GM19397 (cell line): ENCODE measurements at regions not wholly inside any gene's neighbourhood (a gene's known extent, or its start where the extent isn't known, plus 50 kb on each side); places are given as distances from the start of the nearest gene placed in this dataset.
A peak's percentile ranks its signal among the peaks of the same experiment; 100 is the strongest.

ENCODE experiments used
- ATAC-seq: cut with Tn5 transposase; IDR thresholded peaks from one replicate; pipeline ENCODE4 v1.9.1; 2021; ENCODE audit warnings: mild to moderate bottlenecking, moderate library complexity; ENCODE audit not compliant: unreplicated experiment

DNA sequence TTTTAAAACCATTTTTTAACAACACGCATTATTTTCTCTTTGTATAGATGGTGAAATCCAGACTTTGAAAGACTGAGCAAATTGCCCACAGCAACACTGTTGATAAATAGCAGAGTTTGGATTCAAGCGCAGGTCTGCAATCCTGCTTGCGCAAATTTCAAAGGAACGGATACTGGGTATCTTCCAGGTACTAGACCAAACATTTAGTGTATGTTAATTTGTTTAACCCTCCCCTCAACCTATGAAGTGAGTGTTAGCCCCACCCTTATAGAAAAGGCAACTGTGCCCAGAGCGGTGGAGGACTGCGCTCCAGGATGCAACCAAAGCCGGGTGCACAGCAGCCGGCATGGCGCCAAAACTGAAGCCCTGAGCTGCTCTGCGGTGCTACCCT is 103.8 kb downstream of the CPN2 start:
- no peak for ATAC-seq

DNA sequence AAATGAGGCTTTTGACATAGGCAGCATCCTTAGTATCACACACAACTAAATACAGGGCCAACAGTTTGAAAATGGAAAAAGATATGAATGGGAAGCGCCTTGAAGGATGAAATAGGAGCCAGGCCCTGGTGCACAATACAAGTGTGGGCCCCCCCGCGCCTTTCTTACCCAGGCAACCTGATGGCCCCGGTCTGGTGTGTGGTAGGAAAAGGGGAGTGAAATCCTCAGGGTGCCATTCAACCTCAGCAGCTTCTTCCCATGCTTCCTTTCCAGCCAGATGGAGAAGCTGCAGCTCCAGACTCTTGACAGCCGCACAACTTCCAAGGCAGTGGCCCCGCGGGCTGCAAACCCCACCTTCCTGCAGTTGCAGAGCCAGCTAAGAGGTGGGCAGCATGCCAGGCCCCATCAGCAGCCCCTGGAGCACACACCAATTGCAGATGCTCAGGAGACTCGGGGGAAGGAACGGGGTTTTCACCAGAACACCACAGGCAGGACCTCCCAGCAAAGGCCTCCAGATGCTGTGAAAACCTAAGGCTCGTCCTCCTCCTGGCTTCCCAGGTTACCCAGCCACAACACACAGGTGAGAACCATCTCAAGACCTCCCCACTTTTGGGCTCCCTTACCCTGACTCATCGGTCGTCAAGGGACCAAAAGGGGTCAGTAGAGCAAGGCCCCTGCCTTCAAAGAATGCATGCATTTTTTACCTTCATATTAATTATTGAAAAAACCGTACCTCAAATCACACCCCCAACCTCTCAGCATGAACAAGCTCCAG is 101.6 kb downstream of the CPN2 start:
- no peak for ATAC-seq

DNA sequence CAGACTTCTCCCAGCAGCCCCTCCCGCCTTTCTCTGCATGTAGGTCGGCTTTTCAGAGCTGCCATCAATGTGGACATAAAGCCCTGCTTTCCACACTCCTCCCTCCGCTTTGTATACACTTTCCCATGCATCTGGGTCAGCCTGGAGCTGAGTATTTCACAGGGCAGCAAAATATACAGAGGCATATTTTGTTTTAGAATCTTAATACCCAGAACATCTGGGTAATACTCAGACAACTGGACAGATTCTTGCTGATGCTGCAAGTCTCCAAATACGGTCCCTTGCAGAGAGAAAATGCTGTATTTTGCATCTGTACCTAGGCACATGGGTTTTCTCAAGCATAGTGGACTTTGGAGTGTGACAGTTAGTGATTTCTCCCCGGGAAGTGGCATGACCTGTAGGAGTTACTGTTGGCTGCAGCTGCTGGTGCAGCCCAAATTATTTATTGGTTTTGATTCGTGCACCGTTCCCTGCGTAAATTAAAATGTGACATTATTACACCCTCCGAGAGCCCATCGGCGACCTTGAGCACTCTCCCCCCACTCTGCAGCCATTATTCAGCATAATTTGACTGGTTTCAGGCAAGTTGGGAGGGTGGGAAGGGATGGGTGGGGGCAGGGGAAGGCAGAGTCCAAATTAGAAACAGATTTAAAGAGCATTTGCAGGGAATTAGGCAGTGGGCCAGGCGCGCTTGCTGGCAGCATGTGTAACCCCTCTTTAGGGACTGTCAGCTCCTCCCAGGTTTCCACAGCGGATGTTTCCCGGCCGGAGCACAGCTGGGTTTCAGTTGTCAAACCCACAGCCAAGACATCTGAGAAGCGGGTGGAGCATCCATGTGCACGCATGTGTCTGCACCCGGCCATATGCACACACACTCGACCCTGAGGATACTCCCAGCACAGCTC is 100.8 kb downstream of the CPN2 start:
- ATAC-seq: no peak

DNA sequence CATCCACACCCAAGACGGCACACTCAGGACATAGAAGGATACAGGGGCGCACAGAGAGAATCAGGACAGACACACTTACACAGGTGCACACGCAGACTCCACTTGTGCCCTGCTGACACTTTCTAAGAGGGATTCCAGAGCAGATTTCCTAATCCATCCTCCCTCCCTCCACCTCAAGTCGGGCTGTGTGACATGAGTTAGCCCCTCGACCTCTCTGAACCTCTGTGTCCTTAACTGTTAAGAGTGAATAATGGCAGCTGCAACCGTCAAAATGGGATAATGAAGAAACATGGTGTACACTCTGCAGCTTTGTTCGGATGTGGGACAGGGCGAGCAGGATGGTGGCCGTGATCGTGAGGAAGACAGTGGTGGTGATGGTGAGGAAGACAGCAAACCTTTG is 100.1 kb downstream of the CPN2 start:
- ATAC-seq: no peak

DNA sequence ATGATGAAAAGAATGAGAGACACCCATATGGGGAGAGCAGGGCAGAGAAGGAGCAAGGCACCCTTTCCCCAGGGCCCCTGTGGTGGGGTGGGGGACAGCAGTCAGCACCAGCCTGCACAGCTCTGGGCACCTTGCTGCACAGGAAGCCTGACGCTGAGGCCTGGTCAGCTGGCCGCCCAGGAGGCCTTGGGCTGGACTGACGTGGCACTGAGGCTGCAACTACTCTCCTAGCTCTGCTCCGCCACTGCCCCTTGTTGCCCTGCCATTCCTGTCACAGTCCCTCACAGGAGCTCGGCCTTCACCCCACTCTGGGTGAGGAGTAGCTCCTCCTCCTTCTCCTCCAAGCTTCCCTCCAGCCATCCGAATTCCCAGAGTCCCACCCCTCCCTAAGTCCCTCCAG is 99.7 kb downstream of the CPN2 start:
- no peak for ATAC-seq

DNA sequence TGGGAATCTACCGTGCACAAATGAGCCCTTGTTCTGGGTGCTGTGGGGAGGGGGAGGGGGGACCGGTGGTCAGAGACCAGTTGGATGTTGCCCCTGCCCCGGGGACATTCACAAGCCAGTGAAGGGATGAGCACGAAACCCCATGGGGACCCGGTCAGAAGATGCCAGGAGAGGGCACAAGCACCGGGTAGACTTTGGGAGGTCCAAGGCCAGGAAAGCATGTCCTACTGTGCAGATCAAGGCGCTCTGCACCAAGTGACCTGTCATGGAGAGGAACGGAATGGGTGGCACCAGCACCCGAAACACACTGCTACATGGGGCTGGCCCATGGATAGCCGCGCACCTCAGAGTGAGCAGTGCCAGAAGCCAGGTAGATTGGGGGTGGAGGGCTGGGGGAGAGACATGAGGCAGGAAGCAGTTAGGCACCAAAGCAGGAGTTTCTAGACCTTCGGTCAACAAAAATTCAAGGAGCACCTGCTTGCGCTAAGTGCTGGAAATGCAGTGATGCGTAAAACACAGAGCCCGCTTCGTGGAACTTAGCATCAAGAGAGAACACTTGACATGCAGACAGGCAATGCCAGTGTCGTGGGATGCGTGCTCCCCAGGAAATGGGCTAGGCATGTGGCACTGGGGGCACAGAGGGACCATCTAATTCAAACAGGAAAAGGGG is 99.1 kb downstream of the CPN2 start:
- ATAC-seq: no peak

DNA sequence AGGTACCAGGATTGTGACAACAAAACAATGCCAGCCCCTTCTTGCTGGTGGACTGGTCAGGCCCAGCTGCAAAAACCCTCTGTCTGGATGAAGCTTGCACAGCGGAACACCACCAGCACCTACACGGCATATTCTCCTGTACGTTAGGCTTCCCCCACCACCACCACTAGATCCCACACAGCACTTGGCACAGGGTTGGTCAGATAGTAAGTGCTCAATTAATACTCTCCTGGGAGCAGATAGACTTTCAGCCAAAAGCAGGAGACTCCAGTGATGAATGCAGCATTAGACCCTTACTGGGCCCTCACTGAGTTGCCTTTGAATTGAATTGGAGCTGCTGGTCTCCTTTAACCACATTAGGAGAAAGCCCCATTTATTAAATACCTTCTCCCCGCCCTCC is 97.9 kb downstream of the CPN2 start:
- ATAC-seq: no peak

DNA sequence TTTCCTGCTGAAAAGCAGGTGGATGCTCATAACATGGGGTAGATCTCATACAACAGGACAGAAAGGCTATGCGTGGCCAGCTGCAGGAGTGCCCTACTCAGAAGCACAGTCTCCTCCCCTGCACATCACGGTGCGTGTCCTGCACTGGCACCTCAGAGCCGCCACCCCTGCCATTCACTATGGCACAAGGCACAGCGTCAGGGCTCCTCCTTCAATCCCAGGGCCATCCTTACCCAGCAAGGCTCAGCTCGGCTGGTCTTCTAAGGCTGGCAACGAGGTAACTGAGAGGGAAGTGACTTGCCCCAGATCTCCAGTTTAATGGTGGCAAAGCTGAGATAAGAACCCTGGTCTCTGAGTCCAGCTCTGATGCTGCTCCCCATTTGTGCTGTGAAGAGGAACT is 97.1 kb downstream of the CPN2 start:
- no peak for ATAC-seq

DNA sequence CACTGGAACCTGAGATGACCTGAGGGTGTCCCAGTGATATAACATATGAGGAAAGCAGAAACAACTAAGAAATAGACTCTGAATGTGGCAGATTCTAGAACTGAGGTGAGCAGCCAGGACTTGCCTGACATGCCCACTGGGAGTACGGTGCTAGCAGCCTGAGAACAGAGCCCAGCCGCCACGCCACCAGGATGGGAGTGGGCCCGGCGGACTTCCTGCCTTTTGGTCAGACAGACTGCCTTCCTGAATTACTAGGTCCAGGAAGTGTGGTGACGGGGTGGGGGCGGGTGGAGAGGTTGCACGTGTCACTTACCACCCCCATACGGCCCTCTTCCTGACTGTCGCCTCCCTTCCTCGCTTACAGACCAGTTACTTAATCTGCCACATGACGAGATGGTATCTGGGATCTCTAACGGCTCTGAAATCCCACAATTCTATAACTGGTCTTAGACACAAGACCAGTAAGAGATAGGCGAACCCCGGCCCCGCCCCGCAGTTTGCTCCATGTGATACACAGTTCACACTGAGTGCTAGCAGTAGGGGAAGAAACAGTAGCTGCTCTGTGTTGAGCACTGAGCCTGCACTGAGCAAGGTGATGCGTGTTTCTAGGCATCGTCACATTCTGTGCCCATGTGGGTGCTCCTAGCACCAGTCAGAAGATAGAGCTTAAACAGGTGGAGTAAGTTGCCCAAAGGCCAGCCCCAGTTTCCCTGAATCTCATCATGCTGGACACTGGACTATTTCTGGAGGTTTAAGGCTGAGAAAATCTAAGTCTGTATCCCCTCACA is 95.7 kb downstream of the CPN2 start:
- peak; percentile 53 for ATAC-seq

DNA sequence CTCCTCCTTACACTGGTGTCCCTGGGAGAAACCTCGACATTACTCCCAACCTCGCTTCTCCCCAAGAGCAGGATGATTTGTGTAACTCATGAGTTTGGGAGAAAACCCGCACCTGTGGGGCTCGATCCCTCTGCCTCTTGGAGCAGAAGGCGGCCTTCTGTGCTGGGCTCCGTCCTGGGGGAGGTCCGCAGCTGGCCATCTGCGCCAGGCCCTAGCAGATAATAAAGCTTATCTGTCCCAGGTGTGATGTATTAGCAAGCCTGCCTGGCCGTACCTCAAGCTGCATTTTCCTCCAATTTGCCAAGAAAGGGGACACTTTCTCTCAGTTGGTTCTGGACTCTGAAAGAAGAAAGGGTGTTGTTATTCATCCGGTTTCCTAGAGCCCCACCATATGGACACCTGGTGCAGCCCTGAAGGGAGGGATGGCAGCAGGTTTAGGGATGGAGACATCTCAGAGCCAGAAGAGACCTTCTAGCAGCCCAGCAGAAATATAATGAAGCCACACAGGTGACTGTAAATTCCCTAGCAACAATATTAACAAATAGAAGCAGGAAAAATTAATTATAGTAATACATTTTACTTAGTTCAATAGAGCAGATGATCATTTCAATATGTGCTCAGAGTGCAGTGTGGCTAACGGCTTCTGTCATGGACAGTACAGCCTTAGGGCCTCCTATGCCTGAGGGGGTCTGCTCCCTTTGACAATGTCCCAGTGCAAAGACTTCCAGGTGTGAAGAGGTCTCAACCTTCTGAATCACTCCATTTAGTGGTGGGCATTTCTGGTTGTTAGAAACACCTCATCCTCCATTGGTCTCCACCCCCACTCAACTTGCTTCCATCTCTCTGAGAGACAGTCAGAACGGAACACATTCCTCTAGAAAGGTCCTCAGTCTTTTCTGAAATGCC is 94.8 kb downstream of the CPN2 start:
- ATAC-seq: no peak

DNA sequence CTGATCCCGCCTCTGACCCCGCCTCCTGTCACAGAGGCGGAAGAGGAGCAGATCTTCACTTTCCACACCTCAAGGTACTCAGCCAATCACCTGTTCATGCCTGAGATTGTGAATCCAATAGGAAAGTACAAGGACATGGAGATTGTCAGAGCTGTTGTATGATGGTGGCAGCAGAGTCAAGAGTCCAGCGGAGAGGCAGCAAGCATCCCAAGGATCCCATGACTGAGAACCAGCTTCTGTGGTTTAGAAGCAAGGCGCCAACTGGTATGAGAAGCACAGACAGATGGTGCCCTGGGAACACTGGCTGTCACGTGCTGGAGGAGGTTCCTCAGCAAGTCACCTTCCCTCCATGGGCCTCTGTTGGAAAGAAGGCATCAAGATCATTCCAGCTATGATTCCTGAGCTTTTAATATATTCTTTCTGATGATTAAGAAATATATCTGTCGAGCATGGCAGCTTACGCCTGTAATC is 93.9 kb downstream of the CPN2 start:
- no peak for ATAC-seq

DNA sequence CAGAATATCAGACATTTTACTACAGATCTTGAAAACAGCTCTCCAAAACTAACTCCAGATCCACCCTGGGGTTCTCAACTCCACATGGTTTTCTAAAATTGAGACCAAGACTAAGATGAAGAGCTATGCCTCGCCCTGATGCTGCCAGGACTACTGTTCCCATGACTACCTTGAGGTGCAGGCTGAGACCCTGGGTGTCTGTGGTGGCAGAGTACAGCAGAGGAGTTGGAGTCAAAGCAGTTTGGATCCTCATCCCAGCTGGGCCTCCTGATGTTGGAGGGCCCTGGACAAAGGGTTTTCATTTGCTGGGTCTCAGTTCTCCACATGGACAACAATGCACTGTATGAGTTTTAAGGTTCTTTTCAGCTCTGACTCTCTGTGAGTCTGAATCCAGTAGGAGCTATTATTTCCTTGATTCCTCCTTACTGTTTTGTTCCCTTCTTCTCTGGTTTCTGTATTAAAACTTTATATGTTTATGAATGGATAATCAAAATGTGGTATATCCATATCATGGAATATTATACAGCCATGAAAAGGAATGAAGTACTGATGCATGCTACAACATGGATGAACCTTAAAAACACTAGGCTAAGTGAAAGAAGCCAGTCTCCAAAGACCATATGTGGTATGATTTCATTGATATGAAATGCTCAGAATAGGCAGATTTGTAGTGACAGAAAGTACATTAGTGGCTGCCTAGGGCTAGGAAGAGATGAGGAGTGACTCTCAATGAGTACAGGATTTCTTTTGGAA is 93.0 kb downstream of the CPN2 start:
- no peak for ATAC-seq

DNA sequence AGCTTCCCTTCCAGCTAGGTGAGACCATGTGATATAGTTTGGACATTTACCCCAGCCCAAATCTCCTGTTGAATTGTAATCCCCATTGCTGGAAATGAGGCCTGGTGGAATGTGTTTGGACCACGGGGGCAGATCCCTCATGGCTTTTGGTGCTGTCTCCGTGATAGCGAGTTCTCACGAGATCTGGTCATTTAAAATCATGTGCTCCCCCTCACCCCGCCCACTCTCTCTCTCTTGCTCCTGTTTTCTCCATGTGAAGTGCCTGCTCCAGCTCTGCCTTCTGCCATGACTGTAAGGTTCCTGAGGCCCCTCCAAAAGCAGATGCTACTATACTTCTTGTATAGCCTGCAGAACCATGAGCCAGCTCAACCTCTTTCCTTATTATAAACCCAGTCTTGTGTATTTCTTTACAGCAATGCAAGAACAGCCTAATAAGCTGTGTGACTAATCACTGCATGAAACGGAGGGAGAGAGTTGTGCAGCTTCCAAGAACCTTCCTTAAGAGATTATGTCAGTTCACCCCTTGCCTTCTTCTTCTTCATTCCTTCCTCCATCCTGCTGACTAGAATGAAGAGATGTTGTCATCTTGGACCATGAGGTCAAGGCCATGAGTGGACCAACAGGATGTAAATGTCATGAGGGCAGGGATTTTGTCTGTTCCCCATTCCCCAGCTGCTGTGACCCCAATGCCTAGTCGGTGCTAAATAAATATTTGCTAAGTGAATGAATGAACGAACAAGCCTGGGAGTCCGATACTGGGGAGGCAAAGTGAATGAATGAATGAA is 91.0 kb downstream of the CPN2 start:
- no peak for ATAC-seq

DNA sequence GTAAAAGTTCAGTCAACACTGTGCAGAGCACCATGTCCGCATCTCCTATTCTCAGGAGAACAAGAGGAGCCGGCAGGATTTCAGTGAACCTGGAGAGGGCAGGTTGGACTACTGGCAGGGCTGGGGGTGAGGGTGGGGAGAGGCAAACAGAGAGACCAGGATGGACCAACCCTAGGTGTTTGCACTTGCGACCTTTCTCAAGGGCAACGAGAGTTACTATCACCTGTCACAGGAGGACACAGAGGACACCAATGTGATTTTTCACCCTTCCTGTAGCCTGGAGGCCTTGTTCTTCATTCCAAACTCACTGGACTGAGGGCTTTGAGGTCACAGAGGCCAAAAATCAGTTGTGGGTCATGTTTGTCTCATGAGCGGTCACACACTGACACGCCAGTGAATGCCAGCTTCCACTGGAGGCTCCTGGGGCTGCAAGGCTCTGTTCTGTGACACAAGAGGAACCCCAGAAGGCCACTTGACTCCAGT is 89.5 kb downstream of the CPN2 start:
- ATAC-seq: no peak

DNA sequence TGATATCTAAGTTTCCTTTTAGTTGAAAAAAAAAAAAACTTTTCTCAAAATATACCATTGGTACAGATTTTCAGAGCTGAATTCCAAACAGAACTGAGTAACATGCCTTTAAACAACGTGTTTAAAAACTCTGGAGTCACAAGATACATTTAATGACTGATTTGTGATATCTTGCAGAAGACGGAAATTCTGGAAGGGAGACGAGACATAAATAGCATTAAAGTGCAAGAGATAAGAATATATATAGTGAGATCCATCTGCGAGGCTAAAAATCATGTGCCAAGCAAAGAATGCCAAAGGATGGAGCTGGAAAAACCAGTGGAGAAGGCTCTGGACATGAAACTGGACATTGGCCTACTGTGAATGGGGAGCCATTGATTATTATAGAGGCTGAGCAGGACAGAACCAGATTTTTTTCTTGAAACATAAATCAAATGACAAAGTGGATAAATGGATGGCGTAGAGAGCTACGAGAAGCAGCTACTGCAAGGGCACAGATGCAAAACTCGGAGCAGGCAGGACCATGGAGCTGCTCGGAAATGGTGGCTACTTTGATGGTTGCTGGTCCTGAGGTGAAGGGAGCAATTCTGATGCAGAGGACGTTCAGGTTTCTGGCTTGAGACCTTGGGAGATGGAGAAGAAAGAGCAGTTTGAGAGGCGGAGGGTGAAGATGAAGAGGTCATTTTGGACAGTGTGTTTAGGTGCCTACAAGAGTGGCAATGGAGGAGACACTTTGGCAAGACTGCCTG is 88.8 kb downstream of the CPN2 start:
- ATAC-seq: no peak

DNA sequence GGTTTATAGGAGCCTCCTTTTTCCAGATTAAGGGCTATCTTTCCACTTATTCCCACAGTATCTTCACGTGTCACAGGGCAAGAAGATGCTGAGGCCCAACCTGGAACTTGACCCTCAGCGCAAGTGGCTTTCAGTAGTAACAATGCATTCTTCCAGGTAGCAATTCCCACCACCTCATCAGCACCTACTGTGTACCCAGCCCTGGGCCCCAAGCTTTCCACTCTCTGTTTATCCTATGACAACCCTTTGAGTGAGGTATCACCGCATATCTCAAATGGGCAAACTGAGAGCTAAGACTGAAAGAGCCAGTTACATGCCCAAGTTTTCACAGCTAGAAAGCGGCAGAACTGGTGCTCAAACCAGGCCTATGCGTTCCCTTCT is 88.2 kb downstream of the CPN2 start:
- no peak for ATAC-seq
